B cell (primary cell): ENCODE measurements at regions not wholly inside any gene's neighbourhood (a gene's known extent, or its start where the extent isn't known, plus 50 kb on each side); places are given as distances from the start of the nearest gene placed in this dataset.

ENCODE experiments used
- EZH2 ChIP-seq: IDR thresholded peaks from 2 replicates; pipeline ENCODE4 v1.6.1; 2012; ENCODE audit warnings: borderline replicate concordance, low read depth, mild to moderate bottlenecking, moderate library complexity, low read length; ENCODE audit not compliant: insufficient read depth, poor library complexity, severe bottlenecking
- TF ChIP-seq, protein P1 (sequence below): fragments of 200-600 bp; IDR thresholded peaks from one replicate; pipeline ENCODE4 v1.8.0; 2022; ENCODE audit warnings: antibody characterized with exemption, mild to moderate bottlenecking

- TF ChIP-seq EZH2, result no peak
- TF ChIP-seq, protein P1, sequence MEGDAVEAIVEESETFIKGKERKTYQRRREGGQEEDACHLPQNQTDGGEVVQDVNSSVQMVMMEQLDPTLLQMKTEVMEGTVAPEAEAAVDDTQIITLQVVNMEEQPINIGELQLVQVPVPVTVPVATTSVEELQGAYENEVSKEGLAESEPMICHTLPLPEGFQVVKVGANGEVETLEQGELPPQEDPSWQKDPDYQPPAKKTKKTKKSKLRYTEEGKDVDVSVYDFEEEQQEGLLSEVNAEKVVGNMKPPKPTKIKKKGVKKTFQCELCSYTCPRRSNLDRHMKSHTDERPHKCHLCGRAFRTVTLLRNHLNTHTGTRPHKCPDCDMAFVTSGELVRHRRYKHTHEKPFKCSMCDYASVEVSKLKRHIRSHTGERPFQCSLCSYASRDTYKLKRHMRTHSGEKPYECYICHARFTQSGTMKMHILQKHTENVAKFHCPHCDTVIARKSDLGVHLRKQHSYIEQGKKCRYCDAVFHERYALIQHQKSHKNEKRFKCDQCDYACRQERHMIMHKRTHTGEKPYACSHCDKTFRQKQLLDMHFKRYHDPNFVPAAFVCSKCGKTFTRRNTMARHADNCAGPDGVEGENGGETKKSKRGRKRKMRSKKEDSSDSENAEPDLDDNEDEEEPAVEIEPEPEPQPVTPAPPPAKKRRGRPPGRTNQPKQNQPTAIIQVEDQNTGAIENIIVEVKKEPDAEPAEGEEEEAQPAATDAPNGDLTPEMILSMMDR, result no peak
Measured at GRCh38 chr12:112575559-112576067, 156.9 kb downstream of the PTPN11 start.
